ENCODE measurements at regions not wholly inside any gene's neighbourhood (a gene's known extent, or its start where the extent isn't known, plus 50 kb on each side); places are given as distances from the start of the nearest gene placed in this dataset.

GRCh38 chr11:8754241-8754640 is 71.6 kb downstream of the RPL27A start:
- TF ChIP-seq CTCF (IDR thresholded peaks at IDR 0.05; ENCODE audit: control extremely low read depth, extremely low read depth): no peak
- Histone ChIP-seq H3K9me3 (ENCODE audit: control insufficient read depth in 4 of 4, insufficient read depth in 3 of 4, low read length in 3 of 4) (no peaks in the 10 kb centered on the region), H3K36me3 (ENCODE audit: control insufficient read depth in 4 of 4, insufficient read depth in 4 of 4, low read length in 4 of 4) (peaks cover 0 to 6% (median under 1%) of the 10 kb centered on the region in 4 donors), H3K4me3 (no peak overlapping the region), H3K4me1 (ENCODE audit: control insufficient read depth in 5 of 5, insufficient read depth in 5 of 5, low read length in 5 of 5) (peaks cover 0 to 15% (median 2%) of the 10 kb centered on the region in 5 donors), H3K27ac (ENCODE audit: low read depth in 1 of 2, low read length in 1 of 2) (no peak overlapping the region), H3K9ac (ENCODE audit: insufficient read depth in 1 of 2, low read length in 2 of 2) (no peak overlapping the region), H3K27me3 (ENCODE audit: control insufficient read depth in 3 of 3, insufficient read depth in 3 of 3, low read length in 2 of 3) (no peaks in the 10 kb centered on the region)
- ATAC-seq (ENCODE audit: insufficient read depth, low FRiP score): no peak
- no peak for DNase-seq
- 65 to 79% methylated on average over 1 of the region's 1 CpG for WGBS, 2 donors

- no peak for DNase-seq
- no peaks in the 10 kb centered on the region for H3K27me3 ChIP-seq (ENCODE audit: control insufficient read depth in 3 of 3, insufficient read depth in 3 of 3, low read length in 2 of 3)
- H3K4me1 ChIP-seq (ENCODE audit: control insufficient read depth in 5 of 5, insufficient read depth in 5 of 5, low read length in 5 of 5): peaks cover 7 to 24% (median 10%) of the 10 kb centered on the region in 5 donors
- no peak for ATAC-seq (ENCODE audit: insufficient read depth, low FRiP score)
- H3K36me3 ChIP-seq (ENCODE audit: control insufficient read depth in 4 of 4, insufficient read depth in 4 of 4, low read length in 4 of 4): no peaks in the 10 kb centered on the region
- WGBS, 2 donors: 100% methylated on average over 1 of the region's 1 CpG
- H3K9ac ChIP-seq (ENCODE audit: insufficient read depth in 1 of 2, low read length in 2 of 2): no peak overlapping the region
- no peaks in the 10 kb centered on the region for H3K9me3 ChIP-seq (ENCODE audit: control insufficient read depth in 4 of 4, insufficient read depth in 3 of 4, low read length in 3 of 4)
- peak overlapping the region; percentile 12 to 54 for H3K27ac ChIP-seq (ENCODE audit: low read depth in 1 of 2, low read length in 1 of 2)
- H3K4me3 ChIP-seq: no peak overlapping the region
- TF ChIP-seq CTCF (IDR thresholded peaks at IDR 0.05; ENCODE audit: control extremely low read depth, extremely low read depth): no peak
Measured at GRCh38 chr11:8756201-8756600, 73.6 kb downstream of the RPL27A start.

- 87 to 99% methylated on average over 2 of the region's 2 CpGs for WGBS, 2 donors
- H3K4me1 ChIP-seq (ENCODE audit: control insufficient read depth in 5 of 5, insufficient read depth in 5 of 5, low read length in 5 of 5): peaks cover 12 to 30% (median 19%) of the 10 kb centered on the region in 5 donors
- no peaks in the 10 kb centered on the region for H3K27me3 ChIP-seq (ENCODE audit: control insufficient read depth in 3 of 3, insufficient read depth in 3 of 3, low read length in 2 of 3)
- peak overlapping the region in 1 of 2 donors; percentile 54 for H3K27ac ChIP-seq (ENCODE audit: low read depth in 1 of 2, low read length in 1 of 2)
- no peaks in the 10 kb centered on the region for H3K36me3 ChIP-seq (ENCODE audit: control insufficient read depth in 4 of 4, insufficient read depth in 4 of 4, low read length in 4 of 4)
- no peak overlapping the region for H3K9ac ChIP-seq (ENCODE audit: insufficient read depth in 1 of 2, low read length in 2 of 2)
- no peak for ATAC-seq (ENCODE audit: insufficient read depth, low FRiP score)
- no peak overlapping the region for H3K4me3 ChIP-seq
- TF ChIP-seq CTCF (IDR thresholded peaks at IDR 0.05; ENCODE audit: control extremely low read depth, extremely low read depth): no peak
- no peak for DNase-seq
- H3K9me3 ChIP-seq (ENCODE audit: control insufficient read depth in 4 of 4, insufficient read depth in 3 of 4, low read length in 3 of 4): no peaks in the 10 kb centered on the region
Measured at GRCh38 chr11:8757047-8757446, 74.5 kb downstream of the RPL27A start.

- DNase-seq (no peak), ATAC-seq (ENCODE audit: insufficient read depth, low FRiP score) (no peak)
- Histone ChIP-seq H3K9ac (ENCODE audit: insufficient read depth in 1 of 2, low read length in 2 of 2) (no peak overlapping the region), H3K36me3 (ENCODE audit: control insufficient read depth in 4 of 4, insufficient read depth in 4 of 4, low read length in 4 of 4) (no peaks in the 10 kb centered on the region), H3K4me1 (ENCODE audit: control insufficient read depth in 5 of 5, insufficient read depth in 5 of 5, low read length in 5 of 5) (peaks cover 12 to 31% (median 21%) of the 10 kb centered on the region in 5 donors), H3K9me3 (ENCODE audit: control insufficient read depth in 4 of 4, insufficient read depth in 3 of 4, low read length in 3 of 4) (no peaks in the 10 kb centered on the region), H3K27me3 (ENCODE audit: control insufficient read depth in 3 of 3, insufficient read depth in 3 of 3, low read length in 2 of 3) (no peaks in the 10 kb centered on the region), H3K4me3 (no peak overlapping the region), H3K27ac (ENCODE audit: low read depth in 1 of 2, low read length in 1 of 2) (peak overlapping the region in 1 of 2 donors; percentile 54)
- no peak for TF ChIP-seq CTCF (IDR thresholded peaks at IDR 0.05; ENCODE audit: control extremely low read depth, extremely low read depth)
- 58 to 76% methylated on average over 2 of the region's 2 CpGs for WGBS, 2 donors
Measured at GRCh38 chr11:8757533-8757932, 74.9 kb downstream of the RPL27A start.
